Gastroesophageal sphincter (tissue), 3 donors: ENCODE measurements at regions not wholly inside any gene's neighbourhood (a gene's known extent, or its start where the extent isn't known, plus 50 kb on each side); places are given as distances from the start of the nearest gene placed in this dataset.

Source experiments
- EP300 ChIP-seq: sonication (generic); formaldehyde crosslinking; IDR thresholded peaks from one replicate; pipeline ENCODE4 v1.6.1; 2017; ENCODE audit warnings: antibody characterized with exemption, mild to moderate bottlenecking
- POLR2A ChIP-seq, 2 donors: fragments of 450-650 bp; IDR thresholded peaks; one replicate each; pipeline ENCODE4 v1.6.1; 2017; ENCODE audit warnings: antibody characterized with exemption in 2 of 2, mild to moderate bottlenecking in 2 of 2, moderate library complexity in 1 of 2
- TF ChIP-seq, protein P1 (sequence below), 4 experiments: fragments of 200-600 bp in 2 of 4; fragments of 450-650 bp in 2 of 4; sonication (generic) in 1 of 4; IDR thresholded peaks; one replicate each; pipeline ENCODE4 v1.5.1; 2017 to 2019; ENCODE audit warnings: antibody characterized with exemption in 4 of 4, mild to moderate bottlenecking in 2 of 4, moderate library complexity in 2 of 4

- TF ChIP-seq EP300, result no peak
- TF ChIP-seq, protein P1, sequence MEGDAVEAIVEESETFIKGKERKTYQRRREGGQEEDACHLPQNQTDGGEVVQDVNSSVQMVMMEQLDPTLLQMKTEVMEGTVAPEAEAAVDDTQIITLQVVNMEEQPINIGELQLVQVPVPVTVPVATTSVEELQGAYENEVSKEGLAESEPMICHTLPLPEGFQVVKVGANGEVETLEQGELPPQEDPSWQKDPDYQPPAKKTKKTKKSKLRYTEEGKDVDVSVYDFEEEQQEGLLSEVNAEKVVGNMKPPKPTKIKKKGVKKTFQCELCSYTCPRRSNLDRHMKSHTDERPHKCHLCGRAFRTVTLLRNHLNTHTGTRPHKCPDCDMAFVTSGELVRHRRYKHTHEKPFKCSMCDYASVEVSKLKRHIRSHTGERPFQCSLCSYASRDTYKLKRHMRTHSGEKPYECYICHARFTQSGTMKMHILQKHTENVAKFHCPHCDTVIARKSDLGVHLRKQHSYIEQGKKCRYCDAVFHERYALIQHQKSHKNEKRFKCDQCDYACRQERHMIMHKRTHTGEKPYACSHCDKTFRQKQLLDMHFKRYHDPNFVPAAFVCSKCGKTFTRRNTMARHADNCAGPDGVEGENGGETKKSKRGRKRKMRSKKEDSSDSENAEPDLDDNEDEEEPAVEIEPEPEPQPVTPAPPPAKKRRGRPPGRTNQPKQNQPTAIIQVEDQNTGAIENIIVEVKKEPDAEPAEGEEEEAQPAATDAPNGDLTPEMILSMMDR (IDR thresholded peaks at IDR 0.05), result no peak
- no peak for TF ChIP-seq POLR2A (IDR thresholded peaks at IDR 0.05)
Observed at GRCh38 chr10:6657669-6658068, 77.6 kb upstream of the PRKCQ start.
